VCaP (cell line): ENCODE measurements at regions not wholly inside any gene's neighbourhood (a gene's known extent, or its start where the extent isn't known, plus 50 kb on each side); places are given as distances from the start of the nearest gene placed in this dataset.

Source experiments
- H3K27ac ChIP-seq: fragments of 450-650 bp; 2 replicates; pipeline ENCODE4 v1.5.1; 2017
- TF ChIP-seq, protein P1 (sequence below): fragments of 450-650 bp; conservative IDR thresholded peaks from 2 replicates; pipeline ENCODE4 v1.5.1; 2017; ENCODE audit warnings: mild to moderate bottlenecking, moderate library complexity

DNA sequence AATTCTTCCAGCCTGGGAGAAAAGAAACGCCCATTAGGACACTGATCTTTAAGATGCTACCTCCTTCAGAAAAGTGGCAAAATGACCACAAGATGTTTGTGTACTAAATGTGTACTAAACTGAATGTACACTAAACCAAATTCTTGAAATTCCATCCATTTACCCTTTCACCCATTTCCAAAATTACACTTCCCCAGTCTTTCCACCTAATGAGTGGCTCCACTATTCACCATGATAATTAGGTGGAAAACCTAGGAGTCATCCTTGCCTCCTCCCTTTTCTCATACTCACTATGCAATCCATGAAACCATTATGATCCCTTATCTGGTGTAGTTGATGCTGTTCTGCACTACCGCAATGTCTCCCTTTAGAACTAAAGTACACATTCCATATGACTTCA lies 452.1 kb upstream of the THBS1 start:
- TF ChIP-seq, protein P1, sequence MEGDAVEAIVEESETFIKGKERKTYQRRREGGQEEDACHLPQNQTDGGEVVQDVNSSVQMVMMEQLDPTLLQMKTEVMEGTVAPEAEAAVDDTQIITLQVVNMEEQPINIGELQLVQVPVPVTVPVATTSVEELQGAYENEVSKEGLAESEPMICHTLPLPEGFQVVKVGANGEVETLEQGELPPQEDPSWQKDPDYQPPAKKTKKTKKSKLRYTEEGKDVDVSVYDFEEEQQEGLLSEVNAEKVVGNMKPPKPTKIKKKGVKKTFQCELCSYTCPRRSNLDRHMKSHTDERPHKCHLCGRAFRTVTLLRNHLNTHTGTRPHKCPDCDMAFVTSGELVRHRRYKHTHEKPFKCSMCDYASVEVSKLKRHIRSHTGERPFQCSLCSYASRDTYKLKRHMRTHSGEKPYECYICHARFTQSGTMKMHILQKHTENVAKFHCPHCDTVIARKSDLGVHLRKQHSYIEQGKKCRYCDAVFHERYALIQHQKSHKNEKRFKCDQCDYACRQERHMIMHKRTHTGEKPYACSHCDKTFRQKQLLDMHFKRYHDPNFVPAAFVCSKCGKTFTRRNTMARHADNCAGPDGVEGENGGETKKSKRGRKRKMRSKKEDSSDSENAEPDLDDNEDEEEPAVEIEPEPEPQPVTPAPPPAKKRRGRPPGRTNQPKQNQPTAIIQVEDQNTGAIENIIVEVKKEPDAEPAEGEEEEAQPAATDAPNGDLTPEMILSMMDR = no peak
- H3K27ac ChIP-seq = peak overlapping the region; percentile 73

DNA sequence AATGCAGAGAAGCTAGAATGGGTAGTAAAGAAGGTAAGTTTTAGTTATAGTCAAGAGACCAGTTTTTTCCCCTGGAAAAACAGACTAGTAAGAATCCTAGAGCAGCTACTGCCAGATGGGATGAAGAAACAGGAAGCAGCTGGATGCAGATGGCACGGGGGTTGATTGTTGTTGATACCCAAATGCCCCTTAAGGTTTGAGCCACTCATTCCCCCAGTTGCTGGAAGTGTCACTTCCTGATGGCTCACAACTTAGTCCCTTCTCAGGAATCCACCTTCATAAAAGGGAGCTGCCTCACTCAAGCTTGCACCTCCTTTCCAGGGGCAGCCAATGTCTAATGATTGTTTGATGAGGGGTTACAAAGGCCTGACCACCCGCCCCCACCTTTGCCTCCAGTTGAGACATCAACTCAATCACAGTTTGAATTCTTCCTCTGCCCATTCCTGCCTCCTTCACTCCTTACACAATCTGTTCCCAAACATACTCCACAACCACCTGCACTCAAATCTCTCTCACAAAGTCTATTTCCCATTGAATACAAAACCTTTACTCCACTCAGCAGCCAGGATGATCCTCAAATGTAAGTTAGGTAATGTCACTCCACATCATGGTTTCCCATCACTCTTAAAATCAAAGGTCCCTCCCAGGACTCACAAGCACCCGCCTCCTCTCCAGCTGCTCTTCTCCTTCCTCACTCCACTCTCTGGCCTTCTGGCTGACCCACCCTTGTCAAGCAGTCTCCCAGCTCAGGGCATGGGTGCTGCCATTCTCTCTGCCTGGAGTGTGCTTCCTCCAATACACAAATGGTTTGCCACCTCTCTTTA lies 450.1 kb upstream of the THBS1 start:
- H3K27ac ChIP-seq = no peak overlapping the region
- TF ChIP-seq, protein P1 = no peak

DNA sequence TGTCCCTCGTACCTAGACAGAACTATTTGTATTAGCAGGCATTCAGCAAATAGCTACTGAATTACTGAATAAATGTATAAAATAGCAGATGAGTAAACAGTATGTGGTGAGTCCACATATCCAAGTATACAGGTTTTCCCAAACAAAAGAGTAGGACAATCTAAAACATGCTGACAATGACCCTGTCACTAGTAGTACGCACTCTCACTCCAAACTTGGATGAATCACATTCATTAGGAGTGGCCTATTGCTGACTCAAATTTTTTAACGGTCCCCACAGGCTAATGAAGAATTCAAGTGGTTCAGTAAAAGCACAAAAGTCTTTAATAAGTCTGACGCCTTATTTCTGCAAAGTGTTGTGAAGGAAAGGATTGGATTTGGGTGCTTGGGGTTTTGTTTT lies 449.3 kb upstream of the THBS1 start:
- TF ChIP-seq, protein P1 = no peak
- H3K27ac ChIP-seq = no peak overlapping the region

DNA sequence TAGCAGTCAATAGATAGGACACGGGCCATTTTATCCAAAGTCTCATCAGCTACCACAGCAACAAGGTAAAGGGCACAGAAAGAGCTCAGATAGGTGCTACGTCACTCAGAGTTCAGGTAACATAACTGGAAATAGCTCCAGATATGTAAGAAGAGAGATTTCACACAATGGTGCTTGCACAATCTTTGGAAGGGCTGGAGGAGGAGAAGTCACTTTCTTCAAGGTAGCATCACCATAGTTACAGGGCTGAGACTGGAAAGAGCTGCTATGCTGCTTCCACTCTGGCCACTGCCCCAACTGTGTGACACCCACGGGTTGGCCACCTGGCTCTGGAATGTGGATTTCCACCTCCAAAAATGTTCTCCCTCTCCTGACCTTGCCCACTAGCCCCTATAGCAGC lies 448.8 kb upstream of the THBS1 start:
- TF ChIP-seq, protein P1 = no peak
- no peak overlapping the region for H3K27ac ChIP-seq

DNA sequence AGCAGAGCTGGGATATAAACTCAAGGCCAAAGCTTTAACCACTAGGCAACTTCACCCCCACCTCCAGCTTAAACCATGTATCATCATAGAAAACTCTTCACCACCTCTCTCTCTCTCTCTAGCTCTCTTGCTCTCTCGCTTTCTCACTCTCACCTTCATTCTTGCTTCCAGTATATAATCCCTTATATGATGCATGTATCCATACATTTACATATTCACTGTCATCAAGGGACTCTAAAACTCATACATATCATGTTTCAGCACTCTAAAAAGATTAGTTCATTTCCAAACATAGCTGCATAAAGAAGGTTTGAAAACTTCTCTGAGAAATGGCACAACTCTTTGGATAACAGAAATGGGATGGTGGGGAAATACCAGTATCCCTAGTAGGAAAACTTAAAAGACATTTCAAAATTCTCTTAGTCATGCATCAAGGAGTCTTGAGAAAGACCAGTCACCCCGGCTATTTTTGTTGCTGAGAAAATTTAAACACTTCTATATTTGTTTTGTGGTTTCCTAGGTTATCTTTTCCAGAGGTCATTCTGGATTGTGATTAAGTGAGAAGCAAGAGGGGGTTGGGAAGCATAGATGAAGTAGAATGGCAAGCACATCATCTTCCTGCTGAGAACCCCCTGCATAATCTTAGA lies 447.8 kb upstream of the THBS1 start:
- TF ChIP-seq, protein P1 = no peak
- no peak overlapping the region for H3K27ac ChIP-seq

DNA sequence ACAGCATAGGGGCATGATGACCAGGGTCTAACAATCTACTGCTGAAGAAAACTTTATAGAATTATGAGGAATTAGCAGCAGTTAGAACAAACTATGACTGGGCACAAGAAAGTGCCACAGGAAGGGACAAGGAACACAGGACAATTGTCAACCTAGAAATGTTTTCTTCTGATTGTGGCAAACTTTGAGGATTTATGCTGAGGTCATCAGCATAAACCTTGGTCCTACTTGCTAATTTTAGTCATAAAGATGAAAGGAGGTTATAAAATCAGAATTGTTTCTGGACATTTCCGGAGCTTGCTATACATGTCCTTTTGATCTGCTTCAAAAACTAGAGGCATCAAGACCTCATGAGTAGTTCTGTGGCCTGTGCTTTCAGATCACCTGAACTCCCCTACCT lies 446.6 kb upstream of the THBS1 start:
- TF ChIP-seq, protein P1 = no peak
- H3K27ac ChIP-seq = no peak overlapping the region

DNA sequence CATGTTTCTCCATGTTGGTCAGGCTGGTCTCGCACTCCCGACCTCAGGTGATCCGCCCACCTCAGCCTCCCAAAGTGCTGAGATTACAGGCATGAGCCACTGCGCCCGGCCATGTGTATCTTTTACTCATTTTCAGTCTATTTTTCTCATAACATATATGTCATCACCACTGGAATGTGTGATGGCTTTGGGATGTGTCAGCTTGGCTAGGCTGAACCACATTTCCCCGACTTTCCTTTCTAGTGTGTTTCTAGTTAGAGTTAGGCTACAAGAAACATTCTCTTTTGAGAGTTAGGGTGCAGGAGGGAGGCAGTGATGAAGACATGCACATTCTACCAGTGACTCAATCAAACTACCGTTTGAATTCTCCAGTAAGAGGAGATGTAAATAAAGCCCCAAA lies 444.9 kb upstream of the THBS1 start:
- TF ChIP-seq, protein P1 = no peak
- no peak overlapping the region for H3K27ac ChIP-seq
